Mammary epithelial cell (primary cell): ENCODE measurements at regions not wholly inside any gene's neighbourhood (a gene's known extent, or its start where the extent isn't known, plus 50 kb on each side); places are given as distances from the start of the nearest gene placed in this dataset.

ENCODE experiments used
- CTCF ChIP-seq, 2 donors: IDR thresholded peaks in 1 of 2; conservative IDR thresholded peaks in 1 of 2; 2 replicates each; pipeline ENCODE4 v1.5.1; 2011 to 2012; ENCODE audit warnings: inconsistent platforms in 2 of 2, low read length in 2 of 2, mild to moderate bottlenecking in 2 of 2, control low read depth in 1 of 2, low read depth in 1 of 2; ENCODE audit not compliant: insufficient read depth in 1 of 2; ENCODE audit errors: extremely low read depth in 1 of 2
- EZH2 ChIP-seq: IDR thresholded peaks from 2 replicates; pipeline ENCODE4 v1.6.1; 2012; ENCODE audit warnings: low read length, inconsistent platforms, borderline replicate concordance

- no peak for TF ChIP-seq CTCF (conservative IDR thresholded peaks at IDR 0.05 in 1 of 2, IDR thresholded peaks at IDR 0.05 in 1 of 2; ENCODE audit: extremely low read depth in 1 of 2, insufficient read depth in 1 of 2, low read depth in 1 of 2, low read length in 2 of 2)
- no peak for TF ChIP-seq EZH2
Observed at GRCh38 chr16:17026600-17027242, 444.0 kb downstream of the XYLT1 start.
